Activated CD4-positive, alpha-beta T cell treated with anti-CD3 and anti-CD28 coated beads, Interleukin-2, amount 10 ng/mL, durations not matched to agents 24 days and 14 days (primary cell): ENCODE measurements at regions not wholly inside any gene's neighbourhood (a gene's known extent, or its start where the extent isn't known, plus 50 kb on each side); places are given as distances from the start of the nearest gene placed in this dataset.

Experiments
- DNase-seq: peaks from one replicate; pipeline ENCODE4 v3.0.0; 2022
- H3K27ac Mint-ChIP-seq: one replicate; pipeline ENCODE4 v1.8.0; 2022; ENCODE audit warnings: mild to moderate bottlenecking, mixed read lengths
- H3K27me3 Mint-ChIP-seq: one replicate; pipeline ENCODE4 v1.8.0; 2022; ENCODE audit warnings: mixed read lengths
- H3K36me3 Mint-ChIP-seq: one replicate; pipeline ENCODE4 v1.8.0; 2022; ENCODE audit warnings: low read depth, mild to moderate bottlenecking, mixed read lengths
- H3K4me1 Mint-ChIP-seq: one replicate; pipeline ENCODE4 v1.8.0; 2021; ENCODE audit warnings: mixed read lengths
- H3K4me3 Mint-ChIP-seq: one replicate; pipeline ENCODE4 v1.8.0; 2022; ENCODE audit warnings: mild to moderate bottlenecking, moderate library complexity, mixed read lengths
- H3K9me3 Mint-ChIP-seq: one replicate; pipeline ENCODE4 v1.8.0; 2021; ENCODE audit warnings: mixed read lengths
- intact Hi-C: fragments of 100-400 bp; cut with micrococcal nuclease; formaldehyde crosslinking; loops from one replicate; pipeline ENCODE4 v1.15.1; 2023

DNA sequence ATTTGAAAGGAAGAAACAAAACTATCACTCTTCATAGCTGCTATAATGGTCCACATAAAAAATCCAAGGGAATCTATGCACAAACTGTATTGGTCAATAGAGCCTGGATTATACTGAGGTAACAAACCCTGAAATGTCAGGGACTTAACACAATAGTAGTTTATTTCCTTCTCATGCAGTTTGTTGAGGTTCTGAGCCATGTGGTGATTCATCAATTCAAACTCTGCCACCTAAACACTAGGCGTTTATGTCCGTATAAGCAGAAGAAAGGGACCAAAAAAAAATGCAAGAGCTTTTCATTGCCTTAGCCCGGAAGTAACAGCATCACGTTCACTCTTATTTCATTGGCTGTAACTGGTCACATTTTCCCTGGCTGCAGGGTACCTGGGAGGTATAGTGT is 464.7 kb downstream of the ZSWIM6 start:
- intact Hi-C loops = no loop called here
- Mint-ChIP-seq H3K27me3 (no peaks in the 10 kb centered on the region), H3K4me1 (no peaks in the 10 kb centered on the region), H3K4me3 (no peak overlapping the region), H3K9me3 (no peaks in the 10 kb centered on the region), H3K27ac (no peak overlapping the region), H3K36me3 (no peaks in the 10 kb centered on the region)
- DNase-seq = no peak

DNA sequence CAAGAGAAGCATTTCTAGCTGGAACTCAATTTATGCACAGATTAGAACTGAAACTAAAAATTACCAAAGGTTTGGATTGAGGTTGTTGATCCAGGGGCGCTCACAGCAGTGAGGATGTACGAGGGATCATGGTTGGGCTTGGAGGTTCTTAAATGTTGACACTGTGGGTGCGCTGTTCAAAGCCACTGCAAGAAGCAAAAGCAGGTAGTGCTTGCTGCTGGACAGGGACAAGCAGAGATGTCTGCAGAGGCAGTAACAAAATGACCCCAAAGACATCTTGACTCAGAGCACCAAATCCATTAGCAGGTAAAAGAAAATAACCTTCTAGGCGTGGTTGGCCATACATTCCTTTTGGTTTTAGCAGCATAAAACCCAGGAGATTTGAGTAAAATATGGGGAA is 468.4 kb downstream of the ZSWIM6 start:
- Mint-ChIP-seq H3K27ac (no peak overlapping the region), H3K4me3 (no peak overlapping the region), H3K9me3 (no peaks in the 10 kb centered on the region), H3K4me1 (no peaks in the 10 kb centered on the region), H3K36me3 (no peaks in the 10 kb centered on the region), H3K27me3 (no peaks in the 10 kb centered on the region)
- intact Hi-C loops = no loop called here
- DNase-seq = no peak

DNA sequence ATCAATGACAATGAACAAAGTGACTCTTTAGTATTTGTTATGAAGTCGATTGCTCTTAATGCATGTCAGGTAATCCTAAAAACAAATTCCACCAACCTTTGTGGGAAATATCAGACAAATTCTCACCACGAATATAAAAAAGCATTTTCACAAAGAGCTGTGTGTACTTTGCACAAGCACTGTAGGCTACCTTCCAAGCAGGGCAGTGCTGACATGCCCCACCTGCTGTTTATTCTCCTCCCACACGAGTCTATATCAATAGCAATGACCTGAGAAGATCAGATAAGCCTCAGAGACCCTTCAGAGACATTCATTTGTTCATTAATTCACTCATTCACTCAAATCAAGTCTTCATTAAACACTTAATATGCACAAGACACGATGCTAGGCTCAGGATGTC is 469.1 kb downstream of the ZSWIM6 start:
- no peaks in the 10 kb centered on the region for H3K27me3 Mint-ChIP-seq
- no peak overlapping the region for H3K27ac Mint-ChIP-seq
- H3K4me3 Mint-ChIP-seq = no peak overlapping the region
- no peaks in the 10 kb centered on the region for H3K4me1 Mint-ChIP-seq
- intact Hi-C loops = no loop called here
- H3K36me3 Mint-ChIP-seq = no peaks in the 10 kb centered on the region
- DNase-seq = no peak
- no peaks in the 10 kb centered on the region for H3K9me3 Mint-ChIP-seq

DNA sequence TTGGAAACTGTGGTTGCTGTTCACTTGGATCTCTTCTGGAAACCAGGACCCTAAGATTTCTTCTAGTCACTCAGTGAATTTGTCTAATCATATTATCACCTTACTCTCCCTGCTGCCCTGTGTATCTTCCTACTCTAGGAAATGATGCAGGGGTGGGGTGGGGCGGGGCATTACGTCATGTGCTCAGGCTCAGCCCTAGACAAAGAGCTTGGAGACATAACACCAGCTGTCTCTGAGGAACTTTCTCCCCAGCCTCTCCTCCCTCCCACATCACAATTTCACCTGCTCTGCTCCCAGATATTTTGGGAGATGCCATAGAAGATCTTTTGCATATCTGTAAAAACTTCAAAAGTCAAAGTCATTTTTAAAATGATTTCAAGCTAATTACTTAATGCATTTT is 470.4 kb downstream of the ZSWIM6 start:
- Mint-ChIP-seq H3K36me3 (no peaks in the 10 kb centered on the region), H3K9me3 (no peaks in the 10 kb centered on the region), H3K27me3 (no peaks in the 10 kb centered on the region), H3K4me3 (no peak overlapping the region), H3K27ac (no peak overlapping the region), H3K4me1 (no peaks in the 10 kb centered on the region)
- no peak for DNase-seq
- intact Hi-C loops = no loop called here

DNA sequence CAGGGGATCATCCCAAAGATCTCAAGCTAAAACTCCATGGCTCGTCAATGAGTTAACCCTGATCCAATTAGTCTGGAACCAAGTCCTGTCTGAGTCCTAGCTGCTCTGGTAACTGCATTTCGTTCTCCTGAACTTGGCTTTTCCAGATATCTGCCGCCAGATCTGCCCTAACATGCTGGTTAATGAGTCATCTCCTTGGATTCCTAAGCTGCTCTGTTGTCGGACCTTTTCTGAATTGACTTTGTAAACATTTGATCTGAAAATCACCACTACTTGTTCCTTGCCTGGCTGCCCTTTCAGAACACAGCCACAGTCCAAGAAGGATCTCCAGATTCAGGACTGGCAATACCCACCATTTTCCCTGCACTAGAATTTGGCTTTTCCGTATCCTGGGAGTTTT is 473.0 kb downstream of the ZSWIM6 start:
- Mint-ChIP-seq H3K9me3 (no peaks in the 10 kb centered on the region), H3K4me1 (no peaks in the 10 kb centered on the region), H3K27ac (no peak overlapping the region), H3K4me3 (no peak overlapping the region), H3K36me3 (no peaks in the 10 kb centered on the region), H3K27me3 (no peaks in the 10 kb centered on the region)
- no peak for DNase-seq
- intact Hi-C loops = no loop called here

DNA sequence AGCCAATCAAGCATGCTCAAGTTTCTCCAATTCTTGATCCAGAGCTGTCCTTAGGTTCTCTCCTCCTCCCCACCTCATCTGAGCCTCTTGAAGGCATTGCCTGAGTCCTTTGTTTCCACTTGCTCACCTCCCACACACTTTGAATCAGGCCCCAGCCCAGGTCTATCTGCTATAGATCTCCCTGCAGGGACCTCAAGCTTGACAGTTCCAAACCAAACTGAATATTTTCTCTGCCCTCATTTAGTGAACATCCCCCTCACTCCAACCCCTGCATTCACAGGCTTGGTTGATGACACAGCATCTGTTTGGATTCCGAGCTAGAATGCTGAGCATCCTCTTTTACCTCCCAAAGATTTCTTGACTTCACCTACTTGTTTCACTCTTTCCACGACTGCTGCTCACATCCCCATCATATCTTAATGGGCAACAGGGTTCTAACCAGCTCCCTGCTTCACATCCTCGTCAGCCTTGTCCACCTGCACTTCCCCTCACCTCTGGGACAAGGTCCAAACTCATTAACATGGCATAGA is 474.5 kb downstream of the ZSWIM6 start:
- Mint-ChIP-seq H3K4me3 (no peak overlapping the region), H3K9me3 (no peaks in the 10 kb centered on the region), H3K36me3 (no peaks in the 10 kb centered on the region), H3K4me1 (peaks cover 2% of the 10 kb centered on the region), H3K27ac (no peak overlapping the region), H3K27me3 (no peaks in the 10 kb centered on the region)
- DNase-seq = no peak
- intact Hi-C loops = no loop called here

DNA sequence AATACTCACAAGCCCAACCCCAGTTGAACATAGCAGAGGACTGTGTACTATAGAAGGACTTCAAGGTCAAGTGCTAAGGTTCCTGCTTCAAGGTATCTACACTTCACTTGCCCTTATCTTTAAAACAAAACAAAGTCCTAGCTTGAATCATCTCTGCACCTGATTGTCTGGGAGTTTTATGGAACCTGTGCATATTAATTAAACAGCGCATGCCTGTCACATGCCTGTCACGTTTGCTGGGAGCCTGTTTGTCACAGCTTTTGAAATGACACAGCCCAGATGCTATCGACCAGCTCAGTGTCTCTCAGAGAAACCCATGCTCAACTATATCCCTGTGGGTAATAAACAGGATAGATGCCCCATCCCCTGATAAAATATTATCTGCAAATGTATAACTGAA is 476.0 kb downstream of the ZSWIM6 start:
- no peaks in the 10 kb centered on the region for H3K9me3 Mint-ChIP-seq
- intact Hi-C loops = no loop called here
- H3K27me3 Mint-ChIP-seq = no peaks in the 10 kb centered on the region
- DNase-seq = no peak
- no peak overlapping the region for H3K4me3 Mint-ChIP-seq
- peaks cover 2% of the 10 kb centered on the region for H3K4me1 Mint-ChIP-seq
- H3K36me3 Mint-ChIP-seq = no peaks in the 10 kb centered on the region
- no peak overlapping the region for H3K27ac Mint-ChIP-seq

DNA sequence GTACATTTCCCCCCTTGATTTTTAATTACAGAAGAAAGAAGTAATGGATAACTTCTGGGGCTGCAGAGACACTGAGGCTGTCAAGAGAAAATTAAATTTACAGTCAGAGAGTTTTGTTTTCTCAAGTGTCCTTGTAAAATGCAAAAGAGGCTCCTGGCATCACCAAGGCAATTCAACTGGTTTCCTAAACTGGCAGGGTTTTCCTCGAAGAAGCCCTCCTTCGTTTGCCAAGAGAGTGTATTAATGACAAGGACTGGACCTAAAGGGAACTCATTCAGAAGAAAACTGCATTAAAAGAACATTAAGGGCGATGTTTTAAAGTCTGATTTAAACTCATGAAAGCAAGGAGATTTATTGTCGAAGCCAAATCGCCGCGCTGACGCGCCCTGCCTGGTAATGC is 476.9 kb downstream of the ZSWIM6 start:
- no peak for DNase-seq
- H3K9me3 Mint-ChIP-seq = no peaks in the 10 kb centered on the region
- no peaks in the 10 kb centered on the region for H3K27me3 Mint-ChIP-seq
- no peak overlapping the region for H3K27ac Mint-ChIP-seq
- H3K36me3 Mint-ChIP-seq = no peaks in the 10 kb centered on the region
- H3K4me3 Mint-ChIP-seq = no peak overlapping the region
- H3K4me1 Mint-ChIP-seq = peaks cover 2% of the 10 kb centered on the region
- intact Hi-C loops = no loop called here

DNA sequence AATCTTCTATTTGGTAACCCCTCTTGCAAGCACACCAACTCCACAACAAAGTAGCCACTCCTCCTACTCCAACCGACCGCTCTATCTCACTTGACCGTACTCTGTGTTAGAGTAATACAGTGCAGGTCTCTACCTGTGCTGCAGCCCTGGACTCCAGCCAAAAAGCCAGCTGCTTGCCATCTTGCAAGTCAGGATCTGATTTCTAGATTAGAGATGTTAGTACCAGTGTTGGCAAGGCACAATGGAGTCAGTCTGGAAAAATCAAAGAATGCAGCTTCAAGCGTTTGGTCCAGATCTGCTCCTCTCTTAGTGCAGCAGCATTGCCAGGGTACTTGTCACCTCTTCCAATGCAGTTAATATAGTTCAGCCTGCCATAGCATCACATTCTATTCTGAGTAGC is 477.6 kb downstream of the ZSWIM6 start:
- intact Hi-C loops = no loop called here
- H3K27me3 Mint-ChIP-seq = no peaks in the 10 kb centered on the region
- H3K4me1 Mint-ChIP-seq = peaks cover 2% of the 10 kb centered on the region
- H3K4me3 Mint-ChIP-seq = no peak overlapping the region
- H3K27ac Mint-ChIP-seq = no peak overlapping the region
- H3K36me3 Mint-ChIP-seq = no peaks in the 10 kb centered on the region
- no peaks in the 10 kb centered on the region for H3K9me3 Mint-ChIP-seq
- no peak for DNase-seq

DNA sequence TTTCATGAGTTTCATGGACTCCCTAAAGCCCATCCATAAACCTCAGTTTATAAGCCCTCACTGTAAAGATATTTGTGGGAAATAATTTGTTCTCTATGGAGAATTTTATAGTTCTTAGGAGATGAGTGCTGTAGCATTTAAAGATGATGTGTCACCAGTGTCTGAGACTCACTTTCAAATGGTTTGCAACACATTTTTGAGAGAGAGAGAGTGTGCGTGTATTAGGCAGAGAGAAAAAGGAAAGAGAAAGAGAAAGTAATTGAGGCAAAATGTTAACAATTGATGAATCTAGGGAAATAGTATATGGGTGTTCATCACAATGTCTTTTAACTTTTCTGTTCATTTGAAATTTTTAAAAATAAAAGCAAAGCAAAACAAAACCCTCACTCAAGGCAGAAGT is 479.0 kb downstream of the ZSWIM6 start:
- Mint-ChIP-seq H3K36me3 (no peaks in the 10 kb centered on the region), H3K4me3 (no peak overlapping the region), H3K27ac (no peak overlapping the region), H3K9me3 (no peaks in the 10 kb centered on the region), H3K4me1 (peaks cover 2% of the 10 kb centered on the region), H3K27me3 (no peaks in the 10 kb centered on the region)
- no peak for DNase-seq
- intact Hi-C loops = no loop called here

DNA sequence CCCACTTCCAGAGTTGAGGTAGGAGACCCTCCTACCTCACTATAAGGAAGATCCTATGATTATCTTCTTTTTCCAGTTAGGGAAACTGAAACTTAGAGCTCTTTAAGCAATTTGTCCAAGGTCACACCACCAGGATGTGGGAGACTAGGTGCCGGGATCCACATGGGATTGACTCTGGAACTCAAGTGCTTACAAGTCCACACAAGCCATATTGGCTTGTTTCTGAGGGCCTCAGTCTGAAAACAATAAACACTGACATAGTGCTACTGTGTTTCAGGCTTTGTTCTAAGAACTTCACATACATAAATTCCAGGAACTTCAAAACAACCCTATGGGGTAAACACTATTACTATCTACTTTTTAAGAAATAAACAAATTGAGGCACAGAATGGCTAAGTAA is 481.3 kb downstream of the ZSWIM6 start:
- no peaks in the 10 kb centered on the region for H3K36me3 Mint-ChIP-seq
- H3K27ac Mint-ChIP-seq = no peak overlapping the region
- H3K4me3 Mint-ChIP-seq = no peak overlapping the region
- H3K4me1 Mint-ChIP-seq = peaks cover 2% of the 10 kb centered on the region
- H3K9me3 Mint-ChIP-seq = no peaks in the 10 kb centered on the region
- DNase-seq = no peak
- peaks cover 2% of the 10 kb centered on the region for H3K27me3 Mint-ChIP-seq
- intact Hi-C loops = no loop called here

DNA sequence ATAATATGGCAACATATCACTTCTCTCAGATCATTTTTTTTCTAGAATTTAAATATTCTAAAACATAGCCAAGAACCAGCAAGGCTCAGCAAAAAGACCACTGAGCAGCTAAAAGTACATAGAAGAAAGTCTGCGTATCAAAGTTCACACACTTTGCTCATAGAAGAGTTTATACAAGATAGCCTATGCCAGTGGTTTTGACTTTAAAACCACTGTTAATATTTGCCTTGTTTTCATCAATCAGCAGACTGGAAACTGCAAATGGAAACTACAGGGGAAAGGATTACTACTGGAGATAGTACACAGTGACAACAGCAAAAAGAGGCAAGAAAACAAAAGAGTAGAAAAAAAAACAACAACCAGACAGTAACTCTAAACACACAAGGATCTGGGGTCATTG is 483.3 kb downstream of the ZSWIM6 start:
- Mint-ChIP-seq H3K4me3 (no peak overlapping the region), H3K27me3 (peaks cover 6% of the 10 kb centered on the region), H3K27ac (no peak overlapping the region), H3K36me3 (no peaks in the 10 kb centered on the region), H3K9me3 (no peaks in the 10 kb centered on the region), H3K4me1 (peaks cover 2% of the 10 kb centered on the region)
- DNase-seq = no peak
- intact Hi-C loops = no loop called here

DNA sequence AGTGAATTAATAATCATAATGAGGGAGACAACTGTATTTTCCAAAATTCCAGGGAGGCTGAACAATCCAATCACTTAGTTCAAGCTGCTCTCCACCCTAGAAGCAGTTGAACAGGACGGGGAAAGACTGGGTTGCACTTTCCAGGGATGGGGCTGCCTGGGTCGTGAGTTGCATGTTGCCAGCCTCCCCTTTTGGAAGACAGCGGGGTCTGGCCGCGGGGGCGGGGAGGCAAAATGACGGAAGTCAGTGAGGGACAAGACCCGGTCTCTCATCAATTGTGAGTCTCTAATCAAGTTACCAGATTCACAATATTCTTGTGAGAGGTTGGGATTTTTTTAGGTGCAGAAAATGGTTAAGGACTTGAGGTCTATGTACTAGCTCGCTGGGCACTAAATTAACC is 484.1 kb downstream of the ZSWIM6 start:
- no peak overlapping the region for H3K4me3 Mint-ChIP-seq
- no peaks in the 10 kb centered on the region for H3K9me3 Mint-ChIP-seq
- H3K27ac Mint-ChIP-seq = no peak overlapping the region
- peaks cover 6% of the 10 kb centered on the region for H3K27me3 Mint-ChIP-seq
- H3K36me3 Mint-ChIP-seq = no peaks in the 10 kb centered on the region
- intact Hi-C loops = no loop called here
- H3K4me1 Mint-ChIP-seq = peaks cover 2% of the 10 kb centered on the region
- DNase-seq = no peak

DNA sequence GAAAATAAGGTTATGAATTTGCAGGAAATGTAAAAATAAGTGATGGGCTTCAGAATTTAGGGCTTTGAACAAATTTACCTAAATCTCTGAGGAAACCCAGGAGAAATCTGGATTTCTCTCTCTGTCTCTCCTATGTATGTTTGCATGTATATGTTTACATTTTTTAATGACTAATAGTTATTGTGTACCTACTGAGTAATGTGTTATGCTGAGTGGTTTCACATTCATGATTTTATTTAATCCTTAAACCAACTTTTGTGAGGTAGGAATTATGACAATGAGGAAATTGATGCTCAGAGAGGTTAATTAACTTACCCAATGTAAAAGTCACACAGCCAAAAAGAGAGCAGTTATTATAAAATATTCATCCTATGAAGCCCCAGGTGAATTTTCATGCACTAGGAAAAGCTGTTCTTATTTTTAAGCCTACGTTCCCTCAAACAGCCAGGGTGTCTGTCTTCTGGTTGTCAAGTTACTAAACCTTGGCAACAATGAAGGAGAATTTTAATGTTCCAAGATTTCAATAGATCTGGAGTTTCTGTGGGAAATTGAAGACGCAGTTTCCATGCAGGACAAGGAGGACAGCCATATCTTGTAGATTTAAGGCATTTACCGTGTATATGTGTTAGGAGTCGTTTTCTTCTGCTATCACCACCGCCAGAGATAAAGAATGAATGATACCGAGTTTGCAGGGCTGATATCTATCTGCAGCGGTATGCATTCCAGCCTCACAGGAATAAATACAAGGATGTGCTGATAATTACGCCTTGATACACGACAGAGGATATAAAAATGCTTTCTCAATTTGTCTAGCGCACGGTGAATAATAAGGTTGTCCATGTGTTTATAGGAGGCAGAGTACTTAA is 484.8 kb downstream of the ZSWIM6 start:
- H3K4me3 Mint-ChIP-seq = no peak overlapping the region
- no peak for DNase-seq
- no peaks in the 10 kb centered on the region for H3K9me3 Mint-ChIP-seq
- intact Hi-C loops = no loop called here
- H3K27me3 Mint-ChIP-seq = peaks cover 6% of the 10 kb centered on the region
- H3K4me1 Mint-ChIP-seq = no peaks in the 10 kb centered on the region
- no peak overlapping the region for H3K27ac Mint-ChIP-seq
- H3K36me3 Mint-ChIP-seq = no peaks in the 10 kb centered on the region
